NCI-H510A treated with DMSO at 0.1 percent for 48 hours (cell line): ENCODE measurements at regions not wholly inside any gene's neighbourhood (a gene's known extent, or its start where the extent isn't known, plus 50 kb on each side); places are given as distances from the start of the nearest gene placed in this dataset.
"Not testable (repeated sequence)": the region's sequence is repeated elsewhere in the genome, so short reads cannot be mapped to it uniquely, and the experiment has no call there.

Source experiments
- DNase-seq: peaks from one replicate; lab custom pipeline; 2025; lab: John Stamatoyannopoulos, UW

- no peak for DNase-seq
Measured at GRCh38 chr5:92560698-92561401, 1020.2 kb downstream of the NR2F1-AS1 start.

- DNase-seq, result no peak
Measured at GRCh38 chr5:92559781-92560180, 1021.2 kb downstream of the NR2F1-AS1 start.

GRCh38 chr5:92559331-92559730, 1021.7 kb downstream of the NR2F1-AS1 start:
- DNase-seq, result no peak

GRCh38 chr5:92556747-92557146, 1024.3 kb downstream of the NR2F1-AS1 start:
- no peak for DNase-seq

GRCh38 chr5:92554447-92555085, 1026.5 kb downstream of the NR2F1-AS1 start:
- DNase-seq, result no peak

GRCh38 chr5:92553326-92553725, 1027.7 kb downstream of the NR2F1-AS1 start:
- DNase-seq, result no peak

- DNase-seq, result no peak
Measured at GRCh38 chr5:92552206-92553160, 1028.5 kb downstream of the NR2F1-AS1 start.

- no peak for DNase-seq
Measured at GRCh38 chr5:92548346-92548745, 1032.7 kb downstream of the NR2F1-AS1 start.

- no peak for DNase-seq
Measured at GRCh38 chr5:92544596-92544995, 1036.4 kb downstream of the NR2F1-AS1 start.

- no peak for DNase-seq
Measured at GRCh38 chr5:92544036-92544435, 1037.0 kb downstream of the NR2F1-AS1 start.

- DNase-seq, result no peak
Measured at GRCh38 chr5:92543201-92543600, 1037.8 kb downstream of the NR2F1-AS1 start.

- not testable (repeated sequence) for DNase-seq
Measured at GRCh38 chr5:92542017-92542416, 1039.0 kb downstream of the NR2F1-AS1 start.

- no peak for DNase-seq
Measured at GRCh38 chr5:92527311-92528078, 1053.5 kb downstream of the NR2F1-AS1 start.

- no peak for DNase-seq
Measured at GRCh38 chr5:92525131-92525530, 1055.9 kb downstream of the NR2F1-AS1 start.

GRCh38 chr5:92519811-92520632, 1061.0 kb downstream of the NR2F1-AS1 start:
- no peak for DNase-seq

GRCh38 chr5:92518318-92518904, 1062.6 kb downstream of the NR2F1-AS1 start:
- no peak for DNase-seq

- DNase-seq, result no peak
Measured at GRCh38 chr5:92514896-92515295, 1066.1 kb downstream of the NR2F1-AS1 start.

GRCh38 chr5:92513067-92513466, 1068.0 kb downstream of the NR2F1-AS1 start:
- no peak for DNase-seq

GRCh38 chr5:92508271-92508670, 1072.7 kb downstream of the NR2F1-AS1 start:
- no peak for DNase-seq

- DNase-seq, result no peak
Measured at GRCh38 chr5:92505925-92506324, 1075.1 kb downstream of the NR2F1-AS1 start.

GRCh38 chr5:92505145-92505544, 1075.9 kb downstream of the NR2F1-AS1 start:
- DNase-seq, result no peak
